Stomach smooth muscle (tissue), 2 donors: ENCODE measurements at regions not wholly inside any gene's neighbourhood (a gene's known extent, or its start where the extent isn't known, plus 50 kb on each side); places are given as distances from the start of the nearest gene placed in this dataset.

Experiments used
- H3K27ac ChIP-seq: one replicate; pipeline ENCODE4 v1.7.0; 2013; ENCODE audit warnings: mild to moderate bottlenecking, low read length, inconsistent platforms
- H3K27me3 ChIP-seq, 2 donors: one replicate each; pipeline ENCODE4 v1.7.0; 2013; ENCODE audit warnings: low read length in 2 of 2; ENCODE audit not compliant: insufficient read depth in 2 of 2, control insufficient read depth in 1 of 2
- H3K36me3 ChIP-seq, 2 donors: one replicate each; pipeline ENCODE4 v1.7.0; 2013; ENCODE audit warnings: low read length in 2 of 2; ENCODE audit not compliant: control insufficient read depth in 2 of 2, insufficient read depth in 2 of 2
- H3K4me1 ChIP-seq: one replicate; pipeline ENCODE4 v1.7.0; 2013; ENCODE audit warnings: low read length; ENCODE audit not compliant: control insufficient read depth, insufficient read depth
- H3K4me3 ChIP-seq, 2 donors: one replicate each; pipeline ENCODE4 v1.7.0; 2013; ENCODE audit warnings: low read length in 2 of 2
- H3K9ac ChIP-seq, 2 donors: one replicate each; pipeline ENCODE4 v1.7.0; 2013; ENCODE audit warnings: low read length in 2 of 2, mild to moderate bottlenecking in 1 of 2
- H3K9me3 ChIP-seq, 2 donors: one replicate each; pipeline ENCODE4 v1.7.0; 2013; ENCODE audit warnings: low read length in 2 of 2; ENCODE audit not compliant: control insufficient read depth in 2 of 2
- donor health status: healthy.
- donor health status: Pancreatic carcinoma.

- no peaks in the 10 kb centered on the region for H3K27me3 ChIP-seq
- no peaks in the 10 kb centered on the region for H3K36me3 ChIP-seq
- no peak overlapping the region for H3K9ac ChIP-seq
- H3K9me3 ChIP-seq: no peaks in the 10 kb centered on the region
- H3K4me1 ChIP-seq: no peaks in the 10 kb centered on the region
- H3K27ac ChIP-seq: no peak overlapping the region
- no peak overlapping the region for H3K4me3 ChIP-seq
Observed at GRCh38 chr2:155030296-155030695, 331.8 kb downstream of the KCNJ3 start.

GRCh38 chr2:155026651-155027174 lies 328.2 kb downstream of the KCNJ3 start:
- Histone ChIP-seq H3K9me3 (no peaks in the 10 kb centered on the region), H3K36me3 (no peaks in the 10 kb centered on the region), H3K27me3 (no peaks in the 10 kb centered on the region), H3K4me1 (no peaks in the 10 kb centered on the region), H3K4me3 (no peak overlapping the region), H3K9ac (no peak overlapping the region), H3K27ac (no peak overlapping the region)

DNA sequence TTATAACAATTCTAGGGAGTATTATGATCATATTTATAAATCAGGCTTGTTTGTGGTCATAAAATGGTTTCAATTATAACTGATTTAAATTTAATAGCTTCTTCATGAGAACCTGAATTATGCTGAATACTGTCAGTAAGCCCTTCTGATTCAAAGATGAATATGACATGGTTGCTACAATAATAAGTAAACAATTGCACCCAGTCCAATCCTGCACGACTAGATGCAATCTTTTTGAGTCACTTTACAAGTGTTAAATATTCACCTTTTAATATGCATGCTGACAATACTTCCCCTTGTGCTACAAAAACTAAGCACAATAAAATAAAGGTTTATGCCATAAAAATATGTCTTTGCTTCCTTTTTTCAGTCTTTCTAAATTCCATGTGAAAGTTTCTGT lies 325.2 kb downstream of the KCNJ3 start:
- Histone ChIP-seq H3K27ac (no peak overlapping the region), H3K9me3 (no peaks in the 10 kb centered on the region), H3K9ac (no peak overlapping the region), H3K36me3 (no peaks in the 10 kb centered on the region), H3K27me3 (no peaks in the 10 kb centered on the region), H3K4me1 (no peaks in the 10 kb centered on the region), H3K4me3 (no peak overlapping the region)

- Histone ChIP-seq H3K9me3 (no peaks in the 10 kb centered on the region), H3K36me3 (no peaks in the 10 kb centered on the region)
Observed at GRCh38 chr2:155022531-155022930, 324.0 kb downstream of the KCNJ3 start.

GRCh38 chr2:155021618-155022017 lies 323.1 kb downstream of the KCNJ3 start:
- Histone ChIP-seq H3K4me1 (no peaks in the 10 kb centered on the region), H3K9me3 (no peaks in the 10 kb centered on the region), H3K9ac (no peak overlapping the region), H3K27ac (no peak overlapping the region), H3K36me3 (no peaks in the 10 kb centered on the region), H3K4me3 (no peak overlapping the region), H3K27me3 (no peaks in the 10 kb centered on the region)

More at GRCh38 chr2:155022531-155022930, 324.0 kb downstream of the KCNJ3 start:
- H3K4me3 ChIP-seq: no peak overlapping the region
- no peak overlapping the region for H3K9ac ChIP-seq
- no peaks in the 10 kb centered on the region for H3K4me1 ChIP-seq
- no peaks in the 10 kb centered on the region for H3K27me3 ChIP-seq
- H3K27ac ChIP-seq: no peak overlapping the region

DNA sequence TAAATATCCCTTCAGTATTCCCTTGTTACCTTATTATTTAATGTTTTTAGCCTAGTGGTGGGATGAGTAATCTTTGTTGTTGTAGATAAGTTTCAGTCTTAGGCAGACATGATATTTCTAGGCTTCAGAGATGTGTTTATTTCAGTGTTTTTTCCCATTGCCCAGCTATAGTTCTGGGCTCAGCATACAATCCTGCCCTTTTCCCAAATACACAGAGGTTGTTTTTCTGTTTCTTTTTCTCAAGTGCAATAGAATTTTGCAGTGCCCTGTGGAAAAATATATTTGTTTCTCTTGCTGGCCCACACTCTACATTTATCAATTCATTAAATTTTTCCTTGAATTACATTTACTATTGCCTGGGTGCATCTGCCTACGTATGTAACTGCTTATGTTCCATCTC lies 321.8 kb downstream of the KCNJ3 start:
- Histone ChIP-seq H3K9ac (no peak overlapping the region), H3K9me3 (no peaks in the 10 kb centered on the region)

GRCh38 chr2:155010925-155011324 lies 312.4 kb downstream of the KCNJ3 start:
- Histone ChIP-seq H3K27ac (no peak overlapping the region), H3K27me3 (no peaks in the 10 kb centered on the region), H3K36me3 (no peaks in the 10 kb centered on the region), H3K4me1 (no peaks in the 10 kb centered on the region), H3K9ac (no peak overlapping the region), H3K4me3 (no peak overlapping the region), H3K9me3 (no peaks in the 10 kb centered on the region)

More for the DNA sequence above, 321.8 kb downstream of the KCNJ3 start:
- Histone ChIP-seq H3K27me3 (no peaks in the 10 kb centered on the region), H3K36me3 (no peaks in the 10 kb centered on the region), H3K4me1 (no peaks in the 10 kb centered on the region), H3K4me3 (no peak overlapping the region), H3K27ac (no peak overlapping the region)

DNA sequence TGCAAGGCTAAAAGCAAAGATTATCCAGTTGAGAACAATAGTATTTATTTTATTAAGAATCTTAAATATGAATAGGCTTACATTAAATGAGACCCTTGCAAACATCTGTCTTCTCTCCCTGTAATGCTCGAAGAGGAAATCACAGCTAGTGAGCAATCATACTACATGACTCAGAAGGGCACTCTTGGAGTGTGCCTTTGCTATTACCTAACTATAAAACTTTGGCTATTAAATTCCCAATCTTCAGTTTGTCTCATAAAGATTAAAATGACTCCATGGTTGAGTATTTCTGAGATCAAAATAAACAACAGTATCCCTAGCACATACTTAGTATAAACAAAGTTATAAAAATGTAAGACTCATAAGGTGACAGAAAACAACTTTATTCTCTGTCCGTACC lies 296.9 kb downstream of the KCNJ3 start:
- no peak overlapping the region for H3K27ac ChIP-seq
- H3K36me3 ChIP-seq: no peaks in the 10 kb centered on the region
- H3K4me3 ChIP-seq: no peak overlapping the region
- no peaks in the 10 kb centered on the region for H3K9me3 ChIP-seq
- no peaks in the 10 kb centered on the region for H3K27me3 ChIP-seq
- H3K4me1 ChIP-seq: no peaks in the 10 kb centered on the region
- no peak overlapping the region for H3K9ac ChIP-seq

DNA sequence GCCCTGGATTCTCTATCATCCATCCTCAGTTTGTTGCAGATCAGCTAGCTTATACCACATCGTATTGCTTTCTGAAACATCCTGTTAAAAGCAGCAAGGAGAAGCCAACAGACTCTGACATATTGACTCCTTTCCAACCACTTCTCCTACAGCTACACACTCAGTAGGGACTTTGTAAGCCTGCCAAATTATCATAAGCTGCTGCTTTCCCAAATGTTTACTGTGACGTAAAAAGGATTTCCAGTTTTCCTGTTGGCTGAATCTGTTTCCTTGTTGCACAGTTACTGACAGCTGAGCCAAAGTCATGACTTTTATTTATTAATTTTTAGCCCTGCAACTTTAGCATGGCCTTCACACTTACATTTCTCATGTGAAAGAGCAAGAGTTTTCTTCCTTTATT lies 294.3 kb downstream of the KCNJ3 start:
- H3K27ac ChIP-seq: no peak overlapping the region
- H3K9me3 ChIP-seq: no peaks in the 10 kb centered on the region
- H3K36me3 ChIP-seq: no peaks in the 10 kb centered on the region
- H3K4me3 ChIP-seq: no peak overlapping the region
- H3K27me3 ChIP-seq: no peaks in the 10 kb centered on the region
- H3K9ac ChIP-seq: no peak overlapping the region
- H3K4me1 ChIP-seq: no peaks in the 10 kb centered on the region

DNA sequence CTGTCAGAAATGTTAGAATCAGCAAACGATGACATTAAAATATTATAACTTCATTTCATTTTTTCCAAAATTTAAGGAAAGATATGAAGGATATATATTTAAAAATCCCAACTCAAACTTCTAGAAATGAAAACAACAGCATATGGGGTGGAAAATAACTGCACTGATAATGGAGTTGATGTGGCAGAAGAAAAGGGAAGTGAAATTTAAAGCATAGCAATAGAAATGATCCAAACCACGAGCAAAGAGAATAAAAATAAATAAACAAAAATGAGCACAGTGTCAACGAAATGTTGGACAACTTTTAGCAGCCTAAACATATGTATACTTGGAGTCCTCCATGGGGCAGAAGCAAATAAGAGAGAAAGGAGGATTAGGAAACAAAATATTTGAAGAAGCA lies 280.2 kb downstream of the KCNJ3 start:
- Histone ChIP-seq H3K9me3 (no peaks in the 10 kb centered on the region), H3K27me3 (no peaks in the 10 kb centered on the region), H3K36me3 (no peaks in the 10 kb centered on the region), H3K9ac (no peak overlapping the region), H3K4me1 (no peaks in the 10 kb centered on the region), H3K27ac (no peak overlapping the region), H3K4me3 (no peak overlapping the region)

- no peaks in the 10 kb centered on the region for H3K27me3 ChIP-seq
- no peaks in the 10 kb centered on the region for H3K9me3 ChIP-seq
- no peak overlapping the region for H3K9ac ChIP-seq
- H3K4me3 ChIP-seq: no peak overlapping the region
- H3K27ac ChIP-seq: no peak overlapping the region
- H3K36me3 ChIP-seq: no peaks in the 10 kb centered on the region
- H3K4me1 ChIP-seq: no peaks in the 10 kb centered on the region
Observed at GRCh38 chr2:154978244-154978643, 279.7 kb downstream of the KCNJ3 start.
